CD14-positive monocyte (primary cell): ENCODE measurements at regions not wholly inside any gene's neighbourhood (a gene's known extent, or its start where the extent isn't known, plus 50 kb on each side); places are given as distances from the start of the nearest gene placed in this dataset.

Experiments used
- DNase-seq, 3 donors: peaks; one replicate each; pipeline ENCODE4 v3.0.0-alpha.2; 2011 to 2022
- H2AFZ ChIP-seq: 2 replicates; pipeline ENCODE4 v1.6.0; 2012; ENCODE audit warnings: mild to moderate bottlenecking, low read depth, low read length, inconsistent platforms; ENCODE audit not compliant: insufficient read depth, poor library complexity, severe bottlenecking
- H3K27ac ChIP-seq, 2 donors: 1 replicate in 1 of 2; 2 replicates in 1 of 2; pipeline ENCODE4 v1.5.1; 2012 to 2013; ENCODE audit warnings: low read length in 2 of 2, control low read depth in 1 of 2, inconsistent platforms in 1 of 2, low read depth in 1 of 2, mild to moderate bottlenecking in 1 of 2
- H3K27me3 ChIP-seq, 2 donors: one replicate each; pipeline versions ENCODE4 v1.6.0 to v1.6.1; 2011 to 2013; ENCODE audit warnings: low read length in 2 of 2; ENCODE audit not compliant: control insufficient read depth in 2 of 2, insufficient read depth in 2 of 2
- H3K36me3 ChIP-seq, 2 donors: replicated peaks in 1 of 2; 1 replicate in 1 of 2; 2 replicates in 1 of 2; pipeline versions ENCODE4 v1.5.1 to v1.6.1; 2012 to 2013; ENCODE audit warnings: low read length in 2 of 2, control low read depth in 1 of 2, inconsistent platforms in 1 of 2, mild to moderate bottlenecking in 1 of 2; ENCODE audit not compliant: insufficient read depth in 2 of 2, control insufficient read depth in 1 of 2
- H3K4me1 ChIP-seq, 2 donors: 1 replicate in 1 of 2; 2 replicates in 1 of 2; pipeline versions ENCODE4 v1.5.1 to v1.6.1; 2012 to 2013; ENCODE audit warnings: low read length in 2 of 2, control low read depth in 1 of 2, inconsistent platforms in 1 of 2, mild to moderate bottlenecking in 1 of 2, moderate library complexity in 1 of 2; ENCODE audit not compliant: insufficient read depth in 2 of 2, control insufficient read depth in 1 of 2
- H3K4me2 ChIP-seq: replicated peaks from 2 replicates; pipeline ENCODE3; 2012; ENCODE audit warnings: low read length, moderate library complexity, mild to moderate bottlenecking; ENCODE audit not compliant: poor library complexity, severe bottlenecking; ENCODE audit errors: extremely low read depth
- H3K4me3 ChIP-seq, 3 experiments: fragments of 200-600 bp in 1 of 3; sonication (generic) in 1 of 3; replicated peaks in 1 of 3; 1 replicate in 2 of 3; 2 replicates in 1 of 3; pipeline ENCODE4 v1.5.1; 2011 to 2013; ENCODE audit warnings: low read length in 3 of 3, mild to moderate bottlenecking in 3 of 3, control low read depth in 2 of 3, low read depth in 2 of 3, inconsistent platforms in 1 of 3, moderate library complexity in 1 of 3
- H3K79me2 ChIP-seq: 2 replicates; pipeline ENCODE4 v1.6.0; 2012; ENCODE audit warnings: mild to moderate bottlenecking, control low read depth, inconsistent platforms, low read length, moderate library complexity; ENCODE audit not compliant: insufficient read depth
- H3K9ac ChIP-seq: 2 replicates; pipeline ENCODE4 v1.6.0; 2017; ENCODE audit warnings: low read length, mild to moderate bottlenecking; ENCODE audit not compliant: insufficient read depth, poor library complexity, severe bottlenecking
- H3K9me3 ChIP-seq, 2 donors: replicated peaks in 1 of 2; 1 replicate in 1 of 2; 2 replicates in 1 of 2; pipeline versions ENCODE4 v1.5.1 to v1.6.1; 2012 to 2013; ENCODE audit warnings: low read length in 2 of 2, control low read depth in 1 of 2; ENCODE audit not compliant: control insufficient read depth in 1 of 2, insufficient read depth in 1 of 2
- H4K20me1 ChIP-seq: 2 replicates; pipeline ENCODE4 v1.6.0; 2012; ENCODE audit warnings: mild to moderate bottlenecking, low read length, control low read depth, moderate library complexity; ENCODE audit not compliant: insufficient read depth
- H3K27ac Mint-ChIP-seq, 7 donors: one replicate each; pipeline ENCODE4 v1.8.0; 2020; ENCODE audit warnings: mild to moderate bottlenecking in 7 of 7, mixed read lengths in 7 of 7, moderate library complexity in 6 of 7, inconsistent platforms in 2 of 7
- H3K27me3 Mint-ChIP-seq, 3 donors: one replicate each; pipeline ENCODE4 v1.8.0; 2021 to 2022; ENCODE audit warnings: low read depth in 3 of 3, mild to moderate bottlenecking in 3 of 3, mixed read lengths in 3 of 3, moderate library complexity in 3 of 3, inconsistent platforms in 1 of 3
- H3K36me3 Mint-ChIP-seq, 2 donors: one replicate each; pipeline ENCODE4 v1.8.0; 2020; ENCODE audit warnings: mixed read lengths in 2 of 2, inconsistent platforms in 1 of 2, mild to moderate bottlenecking in 1 of 2
- H3K4me1 Mint-ChIP-seq: one replicate; pipeline ENCODE4 v1.8.0; 2020; ENCODE audit warnings: mild to moderate bottlenecking, mixed read lengths
- H3K4me3 Mint-ChIP-seq, 2 donors: one replicate each; pipeline ENCODE4 v1.8.0; 2020; ENCODE audit warnings: mild to moderate bottlenecking in 2 of 2, mixed read lengths in 2 of 2, moderate library complexity in 1 of 2
- H3K9me3 Mint-ChIP-seq, 7 donors: one replicate each; pipeline ENCODE4 v1.8.0; 2020 to 2022; ENCODE audit warnings: mixed read lengths in 7 of 7, mild to moderate bottlenecking in 6 of 7, moderate library complexity in 6 of 7, inconsistent platforms in 2 of 7
- WGBS: methylation state at CpG from one replicate; pipeline ENCODE4 v1.1.5; 2013; ENCODE audit warnings: missing lambda C conversion rate; ENCODE audit not compliant: insufficient coverage; 5-methylcytosine and 5-hydroxymethylcytosine counted together
- intact Hi-C, 2 donors: fragments of 100-400 bp; cut with micrococcal nuclease; formaldehyde crosslinking; loops; one replicate each; pipeline versions ENCODE4 v1.15.0 to v1.15.1; 2023
- TF ChIP-seq, protein P1 (sequence below): fragments of 200-600 bp; IDR thresholded peaks from one replicate; pipeline ENCODE4 v1.8.0; 2022; ENCODE audit warnings: antibody characterized with exemption, mild to moderate bottlenecking

- no peak for DNase-seq
- Histone ChIP-seq H3K79me2 (no peaks in the 10 kb centered on the region), H3K27me3 (peaks cover 0 to 4% of the 10 kb centered on the region in 2 donors), H3K4me3 (no peak overlapping the region), H3K27ac (no peak overlapping the region), H4K20me1 (no peaks in the 10 kb centered on the region), H3K9me3 (no peaks in the 10 kb centered on the region), H3K4me2 (no peak overlapping the region), H3K4me1 (no peaks in the 10 kb centered on the region), H3K36me3 (no peaks in the 10 kb centered on the region), H2AFZ (no peak overlapping the region), H3K9ac (no peak overlapping the region)
- no peaks in the 10 kb centered on the region for H3K4me1 Mint-ChIP-seq
- no peak overlapping the region for H3K4me3 Mint-ChIP-seq
- H3K27ac Mint-ChIP-seq = no peak overlapping the region
- intact Hi-C loops = no loop called here
- peaks cover 0 to 3% (median 2%) of the 10 kb centered on the region in 3 donors for H3K27me3 Mint-ChIP-seq
- no peaks in the 10 kb centered on the region for H3K36me3 Mint-ChIP-seq
- TF ChIP-seq, protein P1, sequence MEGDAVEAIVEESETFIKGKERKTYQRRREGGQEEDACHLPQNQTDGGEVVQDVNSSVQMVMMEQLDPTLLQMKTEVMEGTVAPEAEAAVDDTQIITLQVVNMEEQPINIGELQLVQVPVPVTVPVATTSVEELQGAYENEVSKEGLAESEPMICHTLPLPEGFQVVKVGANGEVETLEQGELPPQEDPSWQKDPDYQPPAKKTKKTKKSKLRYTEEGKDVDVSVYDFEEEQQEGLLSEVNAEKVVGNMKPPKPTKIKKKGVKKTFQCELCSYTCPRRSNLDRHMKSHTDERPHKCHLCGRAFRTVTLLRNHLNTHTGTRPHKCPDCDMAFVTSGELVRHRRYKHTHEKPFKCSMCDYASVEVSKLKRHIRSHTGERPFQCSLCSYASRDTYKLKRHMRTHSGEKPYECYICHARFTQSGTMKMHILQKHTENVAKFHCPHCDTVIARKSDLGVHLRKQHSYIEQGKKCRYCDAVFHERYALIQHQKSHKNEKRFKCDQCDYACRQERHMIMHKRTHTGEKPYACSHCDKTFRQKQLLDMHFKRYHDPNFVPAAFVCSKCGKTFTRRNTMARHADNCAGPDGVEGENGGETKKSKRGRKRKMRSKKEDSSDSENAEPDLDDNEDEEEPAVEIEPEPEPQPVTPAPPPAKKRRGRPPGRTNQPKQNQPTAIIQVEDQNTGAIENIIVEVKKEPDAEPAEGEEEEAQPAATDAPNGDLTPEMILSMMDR = no peak
- WGBS = 94% methylated on average over 5 of the region's 6 CpGs
- H3K9me3 Mint-ChIP-seq = no peaks in the 10 kb centered on the region
These were observed 116.9 kb upstream of the MTAP start for GRCh38 chr9:21685502-21685901.

DNA sequence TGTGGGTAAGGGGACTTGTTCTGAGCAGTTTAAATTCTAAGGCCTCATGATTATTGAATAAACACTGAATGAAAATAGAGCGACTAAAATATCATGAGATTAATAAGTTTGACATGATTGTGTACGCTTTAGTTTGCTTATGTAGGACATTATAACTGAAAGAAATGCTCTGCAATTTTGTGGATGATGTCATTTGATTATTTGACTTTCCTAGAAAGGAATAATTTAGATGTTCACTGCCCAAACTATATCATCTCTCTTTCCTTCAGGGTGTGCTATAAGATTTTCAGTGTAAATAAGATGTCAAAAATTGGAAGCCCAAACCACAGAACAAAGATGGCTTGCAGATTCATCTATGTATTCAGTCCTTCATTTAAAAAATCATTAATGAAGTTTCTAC is 115.7 kb upstream of the MTAP start:
- H3K4me1 Mint-ChIP-seq = no peaks in the 10 kb centered on the region
- no peak overlapping the region for H2AFZ ChIP-seq
- no peak overlapping the region for H3K4me3 Mint-ChIP-seq
- H4K20me1 ChIP-seq = no peaks in the 10 kb centered on the region
- H3K4me2 ChIP-seq = no peak overlapping the region
- H3K4me3 ChIP-seq = no peak overlapping the region
- no peaks in the 10 kb centered on the region for H3K79me2 ChIP-seq
- DNase-seq = no peak
- H3K9ac ChIP-seq = no peak overlapping the region
- no peaks in the 10 kb centered on the region for H3K4me1 ChIP-seq
- no peak overlapping the region for H3K27ac Mint-ChIP-seq
- no peaks in the 10 kb centered on the region for H3K9me3 ChIP-seq
- TF ChIP-seq, protein P1 = no peak
- 100% methylated on average over 1 of the region's 2 CpGs for WGBS
- no peak overlapping the region for H3K27ac ChIP-seq
- no peaks in the 10 kb centered on the region for H3K36me3 Mint-ChIP-seq
- H3K9me3 Mint-ChIP-seq = no peaks in the 10 kb centered on the region
- H3K27me3 Mint-ChIP-seq = peaks cover 1 to 2% (median 2%) of the 10 kb centered on the region in 3 donors
- intact Hi-C loops = no loop called here
- H3K36me3 ChIP-seq = no peaks in the 10 kb centered on the region
- H3K27me3 ChIP-seq = peaks cover 0 to 2% of the 10 kb centered on the region in 2 donors
